ENCODE measurements at regions not wholly inside any gene's neighbourhood (a gene's known extent, or its start where the extent isn't known, plus 50 kb on each side); places are given as distances from the start of the nearest gene placed in this dataset.
"Not testable (repeated sequence)": the region's sequence is repeated elsewhere in the genome, so short reads cannot be mapped to it uniquely, and the experiment has no call there.

GRCh38 chr6:14296698-14297097 is 179.1 kb downstream of the CD83 start:
- not testable (repeated sequence) for DNase-seq

GRCh38 chr6:14297118-14297517 is 179.5 kb downstream of the CD83 start:
- not testable (repeated sequence) for DNase-seq

GRCh38 chr6:14300189-14300588 is 182.6 kb downstream of the CD83 start:
- DNase-seq: not testable (repeated sequence)

GRCh38 chr6:14300721-14301120 is 183.1 kb downstream of the CD83 start:
- not testable (repeated sequence) for DNase-seq

GRCh38 chr6:14301477-14301876 is 183.9 kb downstream of the CD83 start:
- not testable (repeated sequence) for DNase-seq

GRCh38 chr6:14305131-14305530 is 187.6 kb downstream of the CD83 start:
- no peak for DNase-seq

- no peak for DNase-seq
Measured at GRCh38 chr6:14305624-14306023, 188.1 kb downstream of the CD83 start.

GRCh38 chr6:14306151-14306906 is 188.8 kb downstream of the CD83 start:
- DNase-seq: no peak

- no peak for DNase-seq
Measured at GRCh38 chr6:14309516-14309915, 191.9 kb downstream of the CD83 start.

GRCh38 chr6:14309951-14310445 is 192.4 kb downstream of the CD83 start:
- no peak for DNase-seq

GRCh38 chr6:14310960-14311359 is 193.4 kb downstream of the CD83 start:
- no peak for DNase-seq

- DNase-seq: no peak
Measured at GRCh38 chr6:14312587-14312986, 195.0 kb downstream of the CD83 start.

GRCh38 chr6:14313248-14313647 is 195.7 kb downstream of the CD83 start:
- no peak for DNase-seq

GRCh38 chr6:14315353-14315752 is 197.8 kb downstream of the CD83 start:
- DNase-seq: no peak

GRCh38 chr6:14316651-14317386 is 199.2 kb downstream of the CD83 start:
- no peak for DNase-seq

- no peak for DNase-seq
Measured at GRCh38 chr6:14317387-14317970, 199.9 kb downstream of the CD83 start.

- DNase-seq: no peak
Measured at GRCh38 chr6:14320332-14320731, 202.8 kb downstream of the CD83 start.

- DNase-seq: no peak
Measured at GRCh38 chr6:14321992-14322772, 204.6 kb downstream of the CD83 start.

GRCh38 chr6:14322841-14323240 is 205.3 kb downstream of the CD83 start:
- DNase-seq: no peak

GRCh38 chr6:14326774-14327173 is 209.2 kb downstream of the CD83 start:
- DNase-seq: no peak

GRCh38 chr6:14328163-14328562 is 210.6 kb downstream of the CD83 start:
- DNase-seq: no peak

- DNase-seq: no peak
Measured at GRCh38 chr6:14333556-14334305, 216.2 kb downstream of the CD83 start.

Data from stimulated activated CD4-positive, alpha-beta T cell treated with anti-CD3 and anti-CD28 coated beads, Interleukin-4, amount 100 ng/mL, for 24 hours (primary cell).